GM13977 (cell line): ENCODE measurements at regions not wholly inside any gene's neighbourhood (a gene's known extent, or its start where the extent isn't known, plus 50 kb on each side); places are given as distances from the start of the nearest gene placed in this dataset.
"Not testable (repeated sequence)": the region's sequence is repeated elsewhere in the genome, so short reads cannot be mapped to it uniquely, and the experiment has no call there.

Experiments
- DNase-seq: peaks from one replicate; pipeline ENCODE4 v3.0.0; 2012; ENCODE audit warnings: low spot score
- in situ Hi-C: fragments of 300-500 bp; cut with MboI; formaldehyde crosslinking; loops from one replicate; pipeline ENCODE4 v1.12.0; 2022; ENCODE audit warnings: low sequenced_read_pairs, low pct_unique_long_range_greater_than_20kb, mixed read lengths, inconsistent platforms; ENCODE audit not compliant: unreplicated experiment
- TF ChIP-seq, protein P1 (sequence below): IDR thresholded peaks from 2 replicates; pipeline ENCODE4 v1.5.1; 2012; ENCODE audit warnings: mild to moderate bottlenecking, control low read depth; ENCODE audit not compliant: insufficient read depth; ENCODE audit errors: extremely low read depth, missing control alignments

- in situ Hi-C loops: no loop called here
- no peak for DNase-seq
- TF ChIP-seq, protein P1, sequence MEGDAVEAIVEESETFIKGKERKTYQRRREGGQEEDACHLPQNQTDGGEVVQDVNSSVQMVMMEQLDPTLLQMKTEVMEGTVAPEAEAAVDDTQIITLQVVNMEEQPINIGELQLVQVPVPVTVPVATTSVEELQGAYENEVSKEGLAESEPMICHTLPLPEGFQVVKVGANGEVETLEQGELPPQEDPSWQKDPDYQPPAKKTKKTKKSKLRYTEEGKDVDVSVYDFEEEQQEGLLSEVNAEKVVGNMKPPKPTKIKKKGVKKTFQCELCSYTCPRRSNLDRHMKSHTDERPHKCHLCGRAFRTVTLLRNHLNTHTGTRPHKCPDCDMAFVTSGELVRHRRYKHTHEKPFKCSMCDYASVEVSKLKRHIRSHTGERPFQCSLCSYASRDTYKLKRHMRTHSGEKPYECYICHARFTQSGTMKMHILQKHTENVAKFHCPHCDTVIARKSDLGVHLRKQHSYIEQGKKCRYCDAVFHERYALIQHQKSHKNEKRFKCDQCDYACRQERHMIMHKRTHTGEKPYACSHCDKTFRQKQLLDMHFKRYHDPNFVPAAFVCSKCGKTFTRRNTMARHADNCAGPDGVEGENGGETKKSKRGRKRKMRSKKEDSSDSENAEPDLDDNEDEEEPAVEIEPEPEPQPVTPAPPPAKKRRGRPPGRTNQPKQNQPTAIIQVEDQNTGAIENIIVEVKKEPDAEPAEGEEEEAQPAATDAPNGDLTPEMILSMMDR: no peak
Observed at GRCh38 chr3:82629937-82630336, 868.5 kb upstream of the GBE1 start.

DNA sequence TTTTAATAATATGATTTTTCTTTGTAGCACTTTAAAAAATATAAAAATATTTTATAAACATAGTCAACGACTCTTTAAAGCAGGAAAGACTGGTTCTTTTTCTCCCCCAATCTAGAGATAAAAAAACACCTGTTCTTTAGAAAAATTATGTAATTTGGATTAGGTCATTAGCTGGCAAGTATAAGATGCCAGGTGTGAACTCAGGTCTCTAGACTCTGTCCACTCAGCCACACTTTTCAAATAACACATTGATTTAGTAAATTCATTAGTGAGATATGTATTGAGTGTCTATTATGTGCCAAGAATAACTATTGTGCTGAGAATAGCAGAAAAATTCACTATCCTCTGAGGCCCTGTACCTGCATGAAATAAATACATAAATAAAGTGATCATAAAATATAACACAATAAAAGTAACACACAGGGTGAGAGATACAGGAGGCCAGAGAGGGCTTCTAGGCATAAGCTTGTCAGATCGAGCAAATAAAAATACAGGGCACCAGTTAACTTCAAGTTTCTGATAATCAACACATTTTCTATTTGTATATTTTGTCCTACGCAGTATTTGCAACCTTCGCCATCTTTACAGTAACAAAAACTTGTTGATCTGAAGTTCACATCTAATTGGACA lies 867.1 kb upstream of the GBE1 start:
- in situ Hi-C loops: no loop called here

DNA sequence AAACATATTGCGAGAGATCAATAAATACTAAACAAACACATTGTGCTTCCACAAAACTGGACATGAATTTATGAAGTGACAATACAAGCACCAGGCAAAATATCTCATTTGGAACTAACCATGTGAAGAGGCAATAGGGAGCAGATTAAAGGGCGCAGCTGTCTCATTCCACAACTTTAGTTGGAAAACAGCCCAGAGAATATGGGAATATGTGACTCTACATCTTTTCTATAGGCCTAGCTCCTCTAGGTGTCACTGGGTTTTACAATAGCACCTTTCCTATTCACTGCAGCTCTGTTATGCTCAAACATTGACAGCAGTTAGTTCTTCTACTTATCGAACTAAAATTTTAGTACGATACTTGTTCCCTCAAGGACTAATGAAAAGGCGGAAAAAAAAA lies 866.3 kb upstream of the GBE1 start:
- in situ Hi-C loops: no loop called here
- DNase-seq: no peak
- TF ChIP-seq, protein P1: no peak

More for the DNA sequence above, 867.1 kb upstream of the GBE1 start:
- TF ChIP-seq, protein P1: no peak
- DNase-seq: no peak

DNA sequence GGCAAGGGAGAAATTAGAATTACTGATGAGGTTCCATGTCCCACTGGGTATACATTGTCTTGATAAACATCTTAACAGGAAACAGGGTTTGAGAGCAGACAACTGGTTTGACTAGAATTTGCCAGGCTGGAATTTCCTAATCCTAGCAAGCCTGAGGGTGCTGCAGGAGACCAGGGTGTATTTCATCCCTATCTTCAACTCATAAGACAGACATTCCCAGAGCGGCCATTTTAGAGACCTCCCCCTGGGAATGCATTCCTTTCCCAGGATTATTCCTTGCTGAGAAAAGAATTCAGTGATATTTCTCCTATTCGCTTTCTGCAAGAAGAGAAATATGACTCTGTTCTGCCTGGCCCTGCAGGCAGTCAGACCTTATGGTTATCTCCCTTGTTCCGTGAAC lies 859.3 kb upstream of the GBE1 start:
- DNase-seq, in situ Hi-C loops: not testable (repeated sequence)

GRCh38 chr3:82618594-82618993 lies 857.1 kb upstream of the GBE1 start:
- in situ Hi-C loops: no loop called here
- TF ChIP-seq, protein P1: no peak
- DNase-seq: no peak

- DNase-seq: no peak
- TF ChIP-seq, protein P1: no peak
- in situ Hi-C loops: no loop called here
Observed at GRCh38 chr3:82610236-82610635, 848.8 kb upstream of the GBE1 start.

GRCh38 chr3:82607391-82607790 lies 845.9 kb upstream of the GBE1 start:
- TF ChIP-seq, protein P1: no peak
- in situ Hi-C loops: no loop called here
- no peak for DNase-seq
